SK-N-SH (cell line): ENCODE measurements at regions not wholly inside any gene's neighbourhood (a gene's known extent, or its start where the extent isn't known, plus 50 kb on each side); places are given as distances from the start of the nearest gene placed in this dataset.

Experiments
- CTCF ChIP-seq: fragments of 200-600 bp; sonication (generic); IDR thresholded peaks from 2 replicates; pipeline ENCODE4 v1.6.1; 2017; ENCODE audit warnings: antibody characterized with exemption, mild to moderate bottlenecking, moderate library complexity
- EP300 ChIP-seq, 2 experiments: IDR thresholded peaks; 2 replicates each; pipeline versions ENCODE4 v1.4.0 to v1.6.1; 2012; ENCODE audit warnings: borderline replicate concordance in 1 of 2, low read depth in 1 of 2, low read length in 1 of 2
- FOXM1 ChIP-seq: IDR thresholded peaks from 2 replicates; pipeline ENCODE4 v1.4.0; 2012; ENCODE audit warnings: low read depth, mild to moderate bottlenecking
- JUND ChIP-seq: IDR thresholded peaks from 2 replicates; pipeline ENCODE4 v1.4.0; 2012
- MEF2A ChIP-seq: IDR thresholded peaks from 2 replicates; pipeline ENCODE4 v1.4.0; 2012; ENCODE audit warnings: low read depth, borderline replicate concordance
- POLR2AphosphoS5 ChIP-seq: IDR thresholded peaks from 2 replicates; pipeline ENCODE4 v1.6.1; 2012; ENCODE audit warnings: low read depth, low read length
- RCOR1 ChIP-seq: fragments of 150-350 bp; IDR thresholded peaks from 2 replicates; pipeline ENCODE4 v1.6.1; 2017; ENCODE audit warnings: antibody characterized with exemption, low read length
- REST ChIP-seq: IDR thresholded peaks from 2 replicates; pipeline ENCODE4 v1.6.1; 2012; ENCODE audit warnings: mild to moderate bottlenecking, low read depth, low read length, moderate library complexity
- RFX5 ChIP-seq: IDR thresholded peaks from 2 replicates; pipeline ENCODE4 v1.6.1; 2012; ENCODE audit warnings: mild to moderate bottlenecking, improper control_type of control experiment, low read length
- YY1 ChIP-seq: IDR thresholded peaks from 2 replicates; pipeline ENCODE4 v1.4.0; 2012; ENCODE audit warnings: low read depth, mild to moderate bottlenecking
- TF ChIP-seq, protein P1 (sequence below): IDR thresholded peaks from 2 replicates; pipeline ENCODE4 v1.4.0; 2012; ENCODE audit warnings: low read depth

GRCh38 chr2:62313449-62314227 lies 117.7 kb downstream of the B3GNT2 start:
- TF ChIP-seq CTCF: no peak
- TF ChIP-seq EP300 (IDR thresholded peaks at IDR 0.05; ENCODE audit: borderline replicate concordance in 1 of 2, low read depth in 1 of 2, low read length in 1 of 2): no peak
- TF ChIP-seq YY1: no peak
- TF ChIP-seq RCOR1: no peak
- TF ChIP-seq FOXM1: no peak
- no peak for TF ChIP-seq RFX5
- TF ChIP-seq REST: peak; percentile 24; the same call in 1 of the 2 replicates
- TF ChIP-seq, protein P1, sequence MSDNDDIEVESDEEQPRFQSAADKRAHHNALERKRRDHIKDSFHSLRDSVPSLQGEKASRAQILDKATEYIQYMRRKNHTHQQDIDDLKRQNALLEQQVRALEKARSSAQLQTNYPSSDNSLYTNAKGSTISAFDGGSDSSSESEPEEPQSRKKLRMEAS: no peak
- no peak for TF ChIP-seq POLR2AphosphoS5
- no peak for TF ChIP-seq JUND
- no peak for TF ChIP-seq MEF2A
